Activated T-cell treated with anti-CD3 and anti-CD28 coated beads for 24 hours (primary cell): ENCODE measurements at regions not wholly inside any gene's neighbourhood (a gene's known extent, or its start where the extent isn't known, plus 50 kb on each side); places are given as distances from the start of the nearest gene placed in this dataset.

ENCODE experiments used
- DNase-seq: peaks from one replicate; pipeline ENCODE4 v3.0.0-alpha.2; 2020; ENCODE audit warnings: low read depth

DNA sequence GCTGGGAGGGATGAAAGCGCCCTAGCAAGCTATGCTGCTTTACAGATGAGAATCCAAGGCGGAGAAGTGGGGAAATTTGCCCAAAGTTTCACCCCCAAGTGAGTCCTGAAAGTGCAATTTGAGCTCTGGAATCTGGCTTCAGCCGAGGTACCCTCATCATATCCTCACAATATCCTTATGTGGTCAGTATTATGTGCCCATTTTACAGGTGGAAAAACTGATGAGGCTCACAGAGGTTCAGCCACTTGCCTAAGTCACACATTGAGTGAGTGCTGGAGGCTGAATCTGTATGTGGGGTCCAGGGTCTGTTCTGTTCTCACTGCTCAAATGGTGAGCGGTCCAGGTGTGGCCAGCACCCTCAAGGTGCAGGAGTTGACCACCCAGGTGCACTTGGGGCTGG lies 85.3 kb downstream of the MATN1 start:
- DNase-seq: no peak

- DNase-seq: no peak
Observed at GRCh38 chr1:30637183-30637980, 86.0 kb downstream of the MATN1 start.

DNA sequence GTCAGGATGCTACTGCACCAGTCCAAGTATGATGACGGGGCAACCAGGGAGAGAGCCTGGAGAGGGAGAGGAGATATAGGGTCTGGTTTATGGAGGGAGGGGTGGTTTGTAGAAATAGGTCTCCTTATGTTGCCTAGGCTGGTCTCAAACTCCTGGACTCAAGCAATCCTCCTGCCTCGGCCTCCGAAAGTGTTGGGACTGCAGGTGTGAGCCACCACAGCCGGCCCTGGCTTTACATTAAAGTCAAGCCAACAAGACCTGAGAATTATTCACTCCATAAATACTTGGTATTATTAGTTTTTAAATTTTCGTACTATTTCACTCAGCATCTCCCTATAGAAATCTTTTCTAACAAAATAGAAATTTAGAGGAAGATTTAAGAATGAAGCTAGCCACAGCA lies 86.8 kb downstream of the MATN1 start:
- no peak for DNase-seq

DNA sequence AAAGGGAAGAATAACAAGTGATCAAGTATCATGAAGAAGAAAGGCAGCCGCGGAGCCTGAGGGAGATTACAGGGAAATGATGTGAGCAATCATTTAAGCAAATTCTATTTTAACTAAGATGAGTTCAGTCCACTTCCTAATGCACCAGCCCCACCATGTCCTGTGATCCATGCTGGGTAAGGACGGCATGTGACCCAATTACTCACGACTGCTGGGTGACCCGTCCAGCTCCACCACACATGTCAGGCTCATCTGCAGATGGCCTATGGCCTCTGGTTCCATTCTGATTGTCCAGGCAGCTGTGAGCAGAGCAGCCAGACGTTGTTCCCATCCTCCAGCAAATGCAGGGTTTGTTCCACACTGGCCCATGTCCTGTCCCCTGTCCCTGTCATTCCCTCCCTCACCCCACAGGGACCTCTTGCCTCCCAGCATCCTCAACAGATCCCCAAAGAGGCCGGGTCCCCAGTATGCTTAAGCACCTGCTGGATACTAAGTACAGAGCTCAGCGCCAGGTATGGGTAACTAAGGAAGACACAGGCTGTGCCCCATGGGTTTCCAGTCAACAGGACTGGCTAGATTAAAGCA lies 87.9 kb downstream of the MATN1 start:
- no peak for DNase-seq

DNA sequence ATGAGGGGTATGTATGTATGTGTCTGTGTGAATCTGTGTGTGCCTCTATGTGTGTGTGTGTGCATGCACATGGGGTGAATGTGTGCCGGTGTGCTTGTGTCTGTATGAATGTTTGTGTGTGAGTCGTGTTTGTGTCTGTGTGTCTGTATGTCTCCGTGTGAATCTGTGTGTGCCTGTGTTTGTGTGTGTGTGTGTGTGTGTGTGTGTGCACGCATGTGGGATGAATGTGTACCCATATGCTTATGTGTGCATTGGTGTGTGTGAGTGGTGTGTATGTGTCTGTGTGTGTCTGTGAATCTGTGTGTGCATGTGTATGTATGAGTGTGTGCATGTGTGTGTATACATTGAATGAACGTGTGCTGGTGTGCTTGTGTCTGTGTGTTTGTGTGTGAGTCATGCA lies 88.9 kb downstream of the MATN1 start:
- DNase-seq: no peak

DNA sequence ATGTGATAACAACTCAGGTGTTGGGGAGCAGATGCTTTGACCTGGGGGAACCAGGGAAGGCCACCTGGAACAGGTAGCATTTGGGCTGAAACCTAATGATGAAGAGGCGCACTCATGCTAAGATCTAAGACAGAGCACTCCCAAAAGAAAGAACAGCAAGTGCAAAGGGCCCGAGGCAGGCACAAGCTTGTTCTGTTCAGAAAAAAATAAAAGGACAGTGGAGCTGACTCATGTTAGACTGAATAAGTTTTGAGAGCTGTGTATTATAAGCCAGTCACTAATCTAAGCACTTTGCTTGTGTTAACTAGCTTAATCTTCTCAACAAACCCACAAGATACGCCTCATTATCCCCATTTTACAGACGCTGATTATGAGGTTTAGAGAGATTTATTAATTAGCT lies 90.1 kb downstream of the MATN1 start:
- no peak for DNase-seq

- DNase-seq: no peak
Observed at GRCh38 chr1:30632481-30632880, 90.9 kb downstream of the MATN1 start.

DNA sequence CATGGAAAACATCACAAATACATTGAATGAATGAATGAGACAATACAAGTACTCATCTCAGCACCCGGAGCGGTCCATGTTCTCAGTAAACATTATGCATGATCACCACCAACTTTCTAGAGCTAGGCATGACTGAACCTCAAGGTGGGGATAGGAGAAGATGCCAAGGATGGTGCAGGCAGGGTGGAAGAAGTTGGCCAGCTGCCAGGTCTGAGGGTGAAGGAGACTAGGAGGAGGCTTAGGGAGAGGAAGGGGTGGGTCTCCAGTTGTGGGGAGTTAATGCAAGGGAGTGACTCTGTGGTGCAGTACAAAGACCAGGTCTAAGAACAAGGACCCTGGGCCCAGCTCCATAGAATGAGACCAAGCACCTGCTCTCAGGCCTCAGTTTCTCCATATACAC lies 91.7 kb downstream of the MATN1 start:
- DNase-seq: no peak

- no peak for DNase-seq
Observed at GRCh38 chr1:30629501-30629900, 93.9 kb downstream of the MATN1 start.

- DNase-seq: no peak
Observed at GRCh38 chr1:30627994-30628393, 95.4 kb downstream of the MATN1 start.

GRCh38 chr1:30627206-30627605 lies 96.2 kb downstream of the MATN1 start:
- no peak for DNase-seq

DNA sequence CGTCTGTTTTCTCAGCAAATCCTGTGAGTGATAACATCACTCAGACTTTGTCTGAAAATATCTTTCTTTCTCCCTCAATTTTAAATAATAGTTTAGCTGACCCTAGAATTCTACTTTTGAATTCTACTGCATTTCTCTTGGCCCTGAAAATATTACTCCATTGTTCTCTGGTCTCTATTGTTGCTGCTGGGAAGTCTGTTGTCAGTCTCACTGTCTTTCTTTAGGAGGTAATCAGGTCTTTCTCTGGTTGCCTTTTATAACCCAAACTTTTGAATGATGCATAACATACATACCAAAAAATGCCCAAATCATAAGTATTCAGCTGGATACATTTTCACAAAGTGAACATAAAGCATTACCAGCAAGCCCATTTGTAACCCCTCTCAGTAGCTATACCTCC lies 100.0 kb downstream of the MATN1 start:
- DNase-seq: no peak

- DNase-seq: no peak
Observed at GRCh38 chr1:30619619-30620018, 103.8 kb downstream of the MATN1 start.

- DNase-seq: no peak
Observed at GRCh38 chr1:30618335-30618747, 105.0 kb downstream of the MATN1 start.

- no peak for DNase-seq
Observed at GRCh38 chr1:30616759-30617158, 106.6 kb downstream of the MATN1 start.

- no peak for DNase-seq
Observed at GRCh38 chr1:30615816-30616590, 107.4 kb downstream of the MATN1 start.

GRCh38 chr1:30615076-30615795 lies 108.1 kb downstream of the MATN1 start:
- DNase-seq: no peak

- no peak for DNase-seq
Observed at GRCh38 chr1:30613188-30613587, 110.2 kb downstream of the MATN1 start.

DNA sequence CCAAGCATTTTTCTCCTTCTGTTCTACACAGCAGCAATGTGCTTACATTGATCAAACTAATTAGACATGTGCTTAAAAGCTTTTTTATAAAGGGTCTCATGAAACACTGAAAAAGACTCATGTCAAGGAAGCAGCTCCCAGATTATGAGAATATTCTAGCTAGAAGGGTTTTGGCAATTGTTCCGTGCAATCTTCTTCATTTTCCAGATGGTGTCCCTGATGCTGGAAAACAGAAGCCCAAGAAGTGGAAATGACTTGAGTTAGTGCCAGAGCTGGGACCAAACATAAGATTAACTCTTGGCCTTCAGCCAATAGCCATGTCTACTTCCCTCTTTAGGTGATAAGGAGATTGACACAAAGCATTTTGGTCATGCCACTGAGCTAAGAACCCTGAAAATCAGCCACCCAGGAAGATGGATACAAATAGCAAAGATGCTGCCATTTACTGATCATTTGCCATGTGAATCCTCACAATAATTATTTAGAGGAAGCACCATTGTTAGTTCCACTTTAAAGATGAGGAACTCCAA lies 110.8 kb downstream of the MATN1 start:
- DNase-seq: no peak

- no peak for DNase-seq
Observed at GRCh38 chr1:30611741-30612309, 111.6 kb downstream of the MATN1 start.

- no peak for DNase-seq
Observed at GRCh38 chr1:30610917-30611316, 112.5 kb downstream of the MATN1 start.

GRCh38 chr1:30609999-30610345 lies 113.4 kb downstream of the MATN1 start:
- DNase-seq: no peak
